Adrenal gland (tissue), 5 donors: ENCODE measurements at regions not wholly inside any gene's neighbourhood (a gene's known extent, or its start where the extent isn't known, plus 50 kb on each side); places are given as distances from the start of the nearest gene placed in this dataset.

Source experiments
- POLR2A ChIP-seq, 2 donors: fragments of 450-650 bp; IDR thresholded peaks; one replicate each; pipeline ENCODE4 v1.6.1; 2017; ENCODE audit warnings: antibody characterized with exemption in 2 of 2, mild to moderate bottlenecking in 2 of 2, moderate library complexity in 1 of 2
- TF ChIP-seq, protein P1 (sequence below), 6 experiments: fragments of 450-650 bp in 4 of 6; fragments of 200-600 bp in 2 of 6; sonication (generic) in 1 of 6; IDR thresholded peaks; 1 replicate in 5 of 6; 2 replicates in 1 of 6; pipeline versions ENCODE4 v1.5.1 to v1.8.0; 2016 to 2021; ENCODE audit warnings: antibody characterized with exemption in 6 of 6, mild to moderate bottlenecking in 2 of 6, moderate library complexity in 1 of 6
- donor health status: DM: no; HTN: no; CAD: no.

DNA sequence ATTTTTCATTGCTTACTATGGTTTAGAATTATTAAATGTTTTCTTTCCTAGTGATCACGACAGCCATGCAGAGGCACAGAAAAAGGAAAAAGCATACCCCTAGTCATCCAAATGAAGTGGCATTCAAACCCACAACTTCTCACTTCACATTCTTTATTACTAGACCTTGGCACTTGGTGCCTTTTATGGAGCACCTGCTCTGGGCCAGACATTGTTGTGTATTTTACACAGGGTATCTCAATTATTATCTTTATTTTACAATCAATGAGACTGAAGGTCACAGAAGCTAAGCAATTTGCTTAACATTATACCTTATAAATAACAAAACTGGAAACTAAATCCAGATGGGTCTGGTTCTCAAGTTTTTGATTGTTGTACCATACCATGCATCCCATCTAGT lies 235.3 kb downstream of the LRATD1 start:
- TF ChIP-seq, protein P1, sequence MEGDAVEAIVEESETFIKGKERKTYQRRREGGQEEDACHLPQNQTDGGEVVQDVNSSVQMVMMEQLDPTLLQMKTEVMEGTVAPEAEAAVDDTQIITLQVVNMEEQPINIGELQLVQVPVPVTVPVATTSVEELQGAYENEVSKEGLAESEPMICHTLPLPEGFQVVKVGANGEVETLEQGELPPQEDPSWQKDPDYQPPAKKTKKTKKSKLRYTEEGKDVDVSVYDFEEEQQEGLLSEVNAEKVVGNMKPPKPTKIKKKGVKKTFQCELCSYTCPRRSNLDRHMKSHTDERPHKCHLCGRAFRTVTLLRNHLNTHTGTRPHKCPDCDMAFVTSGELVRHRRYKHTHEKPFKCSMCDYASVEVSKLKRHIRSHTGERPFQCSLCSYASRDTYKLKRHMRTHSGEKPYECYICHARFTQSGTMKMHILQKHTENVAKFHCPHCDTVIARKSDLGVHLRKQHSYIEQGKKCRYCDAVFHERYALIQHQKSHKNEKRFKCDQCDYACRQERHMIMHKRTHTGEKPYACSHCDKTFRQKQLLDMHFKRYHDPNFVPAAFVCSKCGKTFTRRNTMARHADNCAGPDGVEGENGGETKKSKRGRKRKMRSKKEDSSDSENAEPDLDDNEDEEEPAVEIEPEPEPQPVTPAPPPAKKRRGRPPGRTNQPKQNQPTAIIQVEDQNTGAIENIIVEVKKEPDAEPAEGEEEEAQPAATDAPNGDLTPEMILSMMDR (IDR thresholded peaks at IDR 0.05), result no peak
- TF ChIP-seq POLR2A (IDR thresholded peaks at IDR 0.05), result no peak
